Subcutaneous abdominal adipose tissue (tissue), 5 donors: ENCODE measurements at regions not wholly inside any gene's neighbourhood (a gene's known extent, or its start where the extent isn't known, plus 50 kb on each side); places are given as distances from the start of the nearest gene placed in this dataset.

ENCODE experiments used
- H3K27ac ChIP-seq: one replicate; pipeline ENCODE4 v1.7.0; 2013; ENCODE audit warnings: low read depth, mild to moderate bottlenecking, inconsistent platforms, low read length, moderate library complexity
- H3K27me3 ChIP-seq, 5 donors: one replicate each; pipeline ENCODE4 v1.7.0; 2013; ENCODE audit warnings: low read length in 5 of 5, inconsistent platforms in 1 of 5; ENCODE audit not compliant: control insufficient read depth in 5 of 5, insufficient read depth in 4 of 5
- H3K36me3 ChIP-seq, 5 donors: one replicate each; pipeline ENCODE4 v1.7.0; 2013; ENCODE audit warnings: low read length in 5 of 5; ENCODE audit not compliant: control insufficient read depth in 5 of 5, insufficient read depth in 5 of 5
- H3K4me1 ChIP-seq, 5 donors: one replicate each; pipeline ENCODE4 v1.7.0; 2013; ENCODE audit warnings: low read length in 5 of 5, mild to moderate bottlenecking in 3 of 5, moderate library complexity in 1 of 5; ENCODE audit not compliant: control insufficient read depth in 5 of 5, insufficient read depth in 5 of 5
- H3K4me3 ChIP-seq, 5 donors: one replicate each; pipeline ENCODE4 v1.7.0; 2013; ENCODE audit warnings: low read length in 5 of 5, low read depth in 1 of 5
- H3K9ac ChIP-seq, 5 donors: one replicate each; pipeline ENCODE4 v1.7.0; 2013; ENCODE audit warnings: low read length in 5 of 5, mild to moderate bottlenecking in 4 of 5, moderate library complexity in 3 of 5
- H3K9me3 ChIP-seq, 5 donors: one replicate each; pipeline ENCODE4 v1.7.0; 2013; ENCODE audit warnings: low read length in 5 of 5; ENCODE audit not compliant: control insufficient read depth in 5 of 5
- donor health status: healthy.
- donor health status: healthy.
- donor health status: healthy.
- donor health status: healthy.
- donor health status: healthy.

- Histone ChIP-seq H3K9me3 (no peaks in the 10 kb centered on the region), H3K27me3 (peaks cover 4 to 12% (median 11%) of the 10 kb centered on the region in 5 donors), H3K4me3 (no peak overlapping the region), H3K27ac (no peak overlapping the region), H3K4me1 (no peaks in the 10 kb centered on the region), H3K9ac (no peak overlapping the region), H3K36me3 (no peaks in the 10 kb centered on the region)
Observed at GRCh38 chr16:55039511-55039910, 108.8 kb downstream of the IRX5 start.

GRCh38 chr16:55039931-55040330, 109.3 kb downstream of the IRX5 start:
- Histone ChIP-seq H3K9ac (no peak overlapping the region), H3K27me3 (peaks cover 4 to 12% (median 11%) of the 10 kb centered on the region in 5 donors), H3K27ac (no peak overlapping the region)

GRCh38 chr16:55040366-55041086, 109.9 kb downstream of the IRX5 start:
- Histone ChIP-seq H3K9me3 (no peaks in the 10 kb centered on the region), H3K27ac (no peak overlapping the region), H3K27me3 (peaks cover 4 to 12% (median 11%) of the 10 kb centered on the region in 5 donors), H3K4me1 (no peaks in the 10 kb centered on the region), H3K36me3 (no peaks in the 10 kb centered on the region), H3K4me3 (no peak overlapping the region), H3K9ac (no peak overlapping the region)

More at GRCh38 chr16:55039931-55040330, 109.3 kb downstream of the IRX5 start:
- H3K4me1 ChIP-seq = no peaks in the 10 kb centered on the region
- no peaks in the 10 kb centered on the region for H3K36me3 ChIP-seq
- H3K4me3 ChIP-seq = no peak overlapping the region
- no peaks in the 10 kb centered on the region for H3K9me3 ChIP-seq

GRCh38 chr16:55041540-55042234, 111.0 kb downstream of the IRX5 start:
- H3K9ac ChIP-seq = no peak overlapping the region
- H3K27me3 ChIP-seq = peaks cover 4 to 12% (median 11%) of the 10 kb centered on the region in 5 donors
- no peaks in the 10 kb centered on the region for H3K9me3 ChIP-seq
- H3K4me1 ChIP-seq = no peaks in the 10 kb centered on the region
- H3K4me3 ChIP-seq = no peak overlapping the region
- H3K27ac ChIP-seq = no peak overlapping the region
- no peaks in the 10 kb centered on the region for H3K36me3 ChIP-seq

- no peak overlapping the region for H3K27ac ChIP-seq
- H3K4me3 ChIP-seq = no peak overlapping the region
- H3K9me3 ChIP-seq = no peaks in the 10 kb centered on the region
- no peak overlapping the region for H3K9ac ChIP-seq
- no peaks in the 10 kb centered on the region for H3K4me1 ChIP-seq
- peaks cover 4 to 12% (median 11%) of the 10 kb centered on the region in 5 donors for H3K27me3 ChIP-seq
- H3K36me3 ChIP-seq = no peaks in the 10 kb centered on the region
Observed at GRCh38 chr16:55042556-55043432, 112.1 kb downstream of the IRX5 start.

- H3K9ac ChIP-seq = no peak overlapping the region
- no peaks in the 10 kb centered on the region for H3K9me3 ChIP-seq
- H3K4me1 ChIP-seq = no peaks in the 10 kb centered on the region
- H3K27ac ChIP-seq = no peak overlapping the region
- no peak overlapping the region for H3K4me3 ChIP-seq
- no peaks in the 10 kb centered on the region for H3K36me3 ChIP-seq
- peaks cover 4 to 12% (median 11%) of the 10 kb centered on the region in 5 donors for H3K27me3 ChIP-seq
Observed at GRCh38 chr16:55043499-55043898, 112.8 kb downstream of the IRX5 start.

- Histone ChIP-seq H3K27ac (no peak overlapping the region), H3K4me3 (no peak overlapping the region), H3K36me3 (no peaks in the 10 kb centered on the region), H3K9ac (no peak overlapping the region), H3K4me1 (no peaks in the 10 kb centered on the region), H3K27me3 (peaks cover 4 to 12% (median 11%) of the 10 kb centered on the region in 5 donors), H3K9me3 (no peaks in the 10 kb centered on the region)
Observed at GRCh38 chr16:55044201-55044975, 113.7 kb downstream of the IRX5 start.

GRCh38 chr16:55045329-55045728, 114.7 kb downstream of the IRX5 start:
- Histone ChIP-seq H3K27ac (no peak overlapping the region), H3K4me3 (no peak overlapping the region), H3K27me3 (peaks cover 1 to 12% (median 7%) of the 10 kb centered on the region in 5 donors), H3K4me1 (no peaks in the 10 kb centered on the region), H3K9me3 (no peaks in the 10 kb centered on the region), H3K36me3 (no peaks in the 10 kb centered on the region), H3K9ac (no peak overlapping the region)

- Histone ChIP-seq H3K27me3 (peaks cover 0 to 12% (median 7%) of the 10 kb centered on the region in 5 donors), H3K9me3 (no peaks in the 10 kb centered on the region), H3K4me1 (no peaks in the 10 kb centered on the region), H3K4me3 (no peak overlapping the region), H3K36me3 (no peaks in the 10 kb centered on the region), H3K27ac (no peak overlapping the region), H3K9ac (no peak overlapping the region)
Observed at GRCh38 chr16:55045756-55046460, 115.2 kb downstream of the IRX5 start.
